DND-41 (cell line): ENCODE measurements at regions not wholly inside any gene's neighbourhood (a gene's known extent, or its start where the extent isn't known, plus 50 kb on each side); places are given as distances from the start of the nearest gene placed in this dataset.

Experiments used
- CTCF ChIP-seq: IDR thresholded peaks from 2 replicates; pipeline ENCODE4 v1.5.1; 2012; ENCODE audit warnings: borderline replicate concordance, low read length, moderate library complexity, mild to moderate bottlenecking; ENCODE audit not compliant: poor library complexity, severe bottlenecking; ENCODE audit errors: extremely low read depth
- EZH2 ChIP-seq: IDR thresholded peaks from 3 replicates; pipeline ENCODE4 v1.6.1; 2012; ENCODE audit warnings: borderline replicate concordance, low read depth, mild to moderate bottlenecking, moderate library complexity, low read length, inconsistent platforms; ENCODE audit not compliant: severe bottlenecking

DNA sequence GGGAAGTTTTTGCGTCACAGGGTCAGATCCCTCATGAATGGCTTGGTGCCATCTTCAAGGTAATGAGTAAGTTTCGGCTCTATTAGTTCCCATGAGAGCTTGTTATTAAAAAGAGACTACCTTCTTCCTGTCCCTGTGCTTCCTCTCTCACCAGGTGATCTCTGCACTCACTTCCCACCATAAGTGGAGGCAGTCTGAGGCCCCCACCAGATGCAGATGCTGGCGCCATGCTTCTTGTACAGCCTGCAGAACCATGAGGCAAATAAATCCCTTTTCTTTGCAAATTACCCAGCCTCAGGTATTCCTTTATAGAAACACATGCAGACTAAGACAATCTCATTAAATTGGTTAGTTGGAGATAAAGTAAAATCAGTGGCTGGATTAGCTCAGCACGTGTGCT, 75.6 kb upstream of the RFC3 start:
- TF ChIP-seq EZH2 (no peak), CTCF (no peak)
